GM23338 (cell line): ENCODE measurements at regions not wholly inside any gene's neighbourhood (a gene's known extent, or its start where the extent isn't known, plus 50 kb on each side); places are given as distances from the start of the nearest gene placed in this dataset.
A peak's percentile ranks its signal among the peaks of the same experiment; 100 is the strongest.

Experiments
- ATAC-seq: fragments of 200-7000 bp; cut with Tn5 transposase; 3 replicates; pipeline ENCODE4 v1.9.1; 2020
- DNase-seq: peaks from one replicate; pipeline ENCODE4 v3.0.0-alpha.2; 2015; ENCODE audit warnings: low spot score
- H2AFZ ChIP-seq: fragments of 200-600 bp; sonication (generic); 2 replicates; pipeline ENCODE4 v1.8.0; 2016; ENCODE audit warnings: antibody characterized with exemption, mild to moderate bottlenecking, moderate library complexity
- H3F3A ChIP-seq: fragments of 200-600 bp; sonication (generic); replicated peaks from 2 replicates; pipeline ENCODE4 v1.8.0; 2017; ENCODE audit warnings: antibody characterized with exemption, mixed run types, low read depth
- H3K27ac ChIP-seq: fragments of 200-600 bp; sonication (generic); 2 replicates; pipeline ENCODE4 v1.6.1; 2016; ENCODE audit warnings: low read depth
- H3K27me3 ChIP-seq: fragments of 200-600 bp; sonication (generic); 2 replicates; pipeline ENCODE4 v1.8.0; 2016; ENCODE audit warnings: mild to moderate bottlenecking, mixed run types, moderate library complexity; ENCODE audit not compliant: insufficient read depth
- H3K36me3 ChIP-seq: fragments of 200-600 bp; sonication (generic); 2 replicates; pipeline ENCODE4 v1.8.0; 2016; ENCODE audit warnings: mild to moderate bottlenecking; ENCODE audit not compliant: insufficient read depth
- H3K4me1 ChIP-seq: fragments of 200-600 bp; sonication (generic); 2 replicates; pipeline ENCODE4 v1.8.0; 2016; ENCODE audit warnings: mild to moderate bottlenecking, moderate library complexity; ENCODE audit not compliant: insufficient read depth
- H3K4me2 ChIP-seq: fragments of 200-600 bp; sonication (generic); 2 replicates; pipeline ENCODE4 v1.7.1; 2017; ENCODE audit warnings: mixed run types
- H3K4me3 ChIP-seq: fragments of 200-600 bp; sonication (generic); 2 replicates; pipeline ENCODE4 v1.6.1; 2016; ENCODE audit warnings: mixed run types
- H3K79me2 ChIP-seq: fragments of 200-600 bp; sonication (generic); replicated peaks from 2 replicates; pipeline ENCODE4 v1.8.0; 2017; ENCODE audit warnings: mild to moderate bottlenecking; ENCODE audit not compliant: insufficient read depth
- H3K9me2 ChIP-seq: fragments of 200-600 bp; sonication (generic); 2 replicates; pipeline ENCODE4 v1.8.0; 2017; ENCODE audit not compliant: insufficient read depth
- H4K20me1 ChIP-seq: fragments of 200-600 bp; sonication (generic); replicated peaks from 2 replicates; pipeline ENCODE4 v1.8.0; 2017; ENCODE audit warnings: mild to moderate bottlenecking; ENCODE audit not compliant: insufficient read depth
- H3K27ac Mint-ChIP-seq: 2 replicates; pipeline ENCODE4 v1.8.0; 2020; ENCODE audit warnings: inconsistent platforms, mild to moderate bottlenecking, moderate library complexity, mixed read lengths
- H3K27me3 Mint-ChIP-seq: 3 replicates; pipeline ENCODE4 v1.8.0; 2022; ENCODE audit warnings: low read depth, mild to moderate bottlenecking, moderate library complexity, mixed read lengths, inconsistent platforms; ENCODE audit not compliant: insufficient read depth, poor library complexity
- H3K36me3 Mint-ChIP-seq: 3 replicates; pipeline ENCODE4 v1.8.0; 2021; ENCODE audit warnings: low read depth, mild to moderate bottlenecking, inconsistent platforms, moderate library complexity, mixed read lengths
- H3K4me1 Mint-ChIP-seq: 3 replicates; pipeline ENCODE4 v1.8.0; 2020; ENCODE audit warnings: mild to moderate bottlenecking, inconsistent platforms, mixed read lengths
- H3K4me3 Mint-ChIP-seq: 3 replicates; pipeline ENCODE4 v1.8.0; 2021; ENCODE audit warnings: moderate library complexity, mild to moderate bottlenecking, inconsistent platforms, mixed read lengths
- H3K9me3 Mint-ChIP-seq: 3 replicates; pipeline ENCODE4 v1.8.0; 2020; ENCODE audit warnings: moderate library complexity, mild to moderate bottlenecking, inconsistent platforms, mixed read lengths
- CREB1 ChIP-seq: fragments of 250-450 bp; sonication (Bioruptor Pico); IDR thresholded peaks from 2 replicates; pipeline ENCODE4 v1.5.0; 2020; ENCODE audit warnings: low read depth, mild to moderate bottlenecking, moderate library complexity
- EZH2 ChIP-seq: fragments of 200-600 bp; sonication (generic); IDR thresholded peaks from one replicate; pipeline ENCODE4 v1.8.0; 2017; ENCODE audit warnings: antibody characterized with exemption, mild to moderate bottlenecking, low read depth; ENCODE audit not compliant: unreplicated experiment
- EZH2phosphoT487 ChIP-seq: fragments of 200-600 bp; sonication (generic); IDR thresholded peaks from one replicate; pipeline ENCODE4 v1.8.1; 2018; ENCODE audit warnings: antibody characterized with exemption; ENCODE audit not compliant: unreplicated experiment
- POLR2AphosphoS5 ChIP-seq: IDR thresholded peaks from 2 replicates; pipeline ENCODE4 v1.6.1; 2016; ENCODE audit warnings: antibody characterized with exemption, low read depth
- STAT1 ChIP-seq: IDR thresholded peaks from one replicate; pipeline ENCODE4 v1.6.1; 2016; ENCODE audit warnings: antibody characterized with exemption; ENCODE audit not compliant: unreplicated experiment
- ZNF114 ChIP-seq: fragments of 250-450 bp; sonication (Bioruptor Pico); IDR thresholded peaks from 2 replicates; pipeline ENCODE4 v1.5.0; 2020; ENCODE audit warnings: mild to moderate bottlenecking, moderate library complexity
- ZNF331 ChIP-seq: fragments of 250-450 bp; sonication (Bioruptor Pico); IDR thresholded peaks from 2 replicates; pipeline ENCODE4 v1.5.0; 2020; ENCODE audit warnings: low read depth, mild to moderate bottlenecking, moderate library complexity
- TF ChIP-seq, protein P1 (sequence below), 2 experiments: fragments of 200-600 bp in 1 of 2; sonication (generic) in 1 of 2; conservative IDR thresholded peaks; 2 replicates each; pipeline versions ENCODE4 v1.5.1 to v1.6.1; 2016 to 2017; ENCODE audit warnings: antibody characterized with exemption in 2 of 2, low read depth in 2 of 2, mild to moderate bottlenecking in 2 of 2, moderate library complexity in 1 of 2
- TF ChIP-seq, protein P2 (sequence below): IDR thresholded peaks from one replicate; pipeline ENCODE4 v1.6.1; 2018; ENCODE audit warnings: antibody characterized with exemption; ENCODE audit not compliant: unreplicated experiment
- TF ChIP-seq, protein P3 (sequence below): IDR thresholded peaks from 2 replicates; pipeline ENCODE4 v1.6.1; 2016; ENCODE audit warnings: antibody characterized with exemption
- TF ChIP-seq, protein P4 (sequence below): fragments of 250-450 bp; sonication (Bioruptor Pico); IDR thresholded peaks from 2 replicates; pipeline ENCODE4 v1.5.0; 2020; ENCODE audit warnings: mild to moderate bottlenecking, moderate library complexity

DNA sequence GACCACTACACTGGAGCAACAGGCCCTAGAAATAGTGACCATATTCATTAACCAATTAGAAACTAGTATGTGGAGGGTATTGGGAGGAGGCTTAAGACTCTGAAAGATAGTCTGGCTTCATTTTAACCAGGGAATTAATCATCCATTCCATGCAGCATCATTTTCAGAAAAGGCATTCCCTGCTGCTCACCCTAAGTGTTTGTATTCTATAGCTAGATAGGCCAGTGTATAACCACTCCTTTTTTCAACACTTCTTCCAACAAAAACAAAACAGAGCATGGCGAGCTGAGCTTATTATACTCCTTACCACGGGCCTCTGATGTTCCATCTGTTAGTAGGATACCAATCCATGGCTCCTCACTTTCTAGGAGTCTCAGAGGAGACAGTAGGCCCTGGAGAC, 112.0 kb upstream of the PKDCC start (continued):
- TF ChIP-seq, protein P1, sequence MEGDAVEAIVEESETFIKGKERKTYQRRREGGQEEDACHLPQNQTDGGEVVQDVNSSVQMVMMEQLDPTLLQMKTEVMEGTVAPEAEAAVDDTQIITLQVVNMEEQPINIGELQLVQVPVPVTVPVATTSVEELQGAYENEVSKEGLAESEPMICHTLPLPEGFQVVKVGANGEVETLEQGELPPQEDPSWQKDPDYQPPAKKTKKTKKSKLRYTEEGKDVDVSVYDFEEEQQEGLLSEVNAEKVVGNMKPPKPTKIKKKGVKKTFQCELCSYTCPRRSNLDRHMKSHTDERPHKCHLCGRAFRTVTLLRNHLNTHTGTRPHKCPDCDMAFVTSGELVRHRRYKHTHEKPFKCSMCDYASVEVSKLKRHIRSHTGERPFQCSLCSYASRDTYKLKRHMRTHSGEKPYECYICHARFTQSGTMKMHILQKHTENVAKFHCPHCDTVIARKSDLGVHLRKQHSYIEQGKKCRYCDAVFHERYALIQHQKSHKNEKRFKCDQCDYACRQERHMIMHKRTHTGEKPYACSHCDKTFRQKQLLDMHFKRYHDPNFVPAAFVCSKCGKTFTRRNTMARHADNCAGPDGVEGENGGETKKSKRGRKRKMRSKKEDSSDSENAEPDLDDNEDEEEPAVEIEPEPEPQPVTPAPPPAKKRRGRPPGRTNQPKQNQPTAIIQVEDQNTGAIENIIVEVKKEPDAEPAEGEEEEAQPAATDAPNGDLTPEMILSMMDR (conservative IDR thresholded peaks at IDR 0.05; ENCODE audit: low read depth in 2 of 2) = no peak
- no peak for TF ChIP-seq ZNF331 (CRISPR knock-in tag)
- TF ChIP-seq, protein P2, sequence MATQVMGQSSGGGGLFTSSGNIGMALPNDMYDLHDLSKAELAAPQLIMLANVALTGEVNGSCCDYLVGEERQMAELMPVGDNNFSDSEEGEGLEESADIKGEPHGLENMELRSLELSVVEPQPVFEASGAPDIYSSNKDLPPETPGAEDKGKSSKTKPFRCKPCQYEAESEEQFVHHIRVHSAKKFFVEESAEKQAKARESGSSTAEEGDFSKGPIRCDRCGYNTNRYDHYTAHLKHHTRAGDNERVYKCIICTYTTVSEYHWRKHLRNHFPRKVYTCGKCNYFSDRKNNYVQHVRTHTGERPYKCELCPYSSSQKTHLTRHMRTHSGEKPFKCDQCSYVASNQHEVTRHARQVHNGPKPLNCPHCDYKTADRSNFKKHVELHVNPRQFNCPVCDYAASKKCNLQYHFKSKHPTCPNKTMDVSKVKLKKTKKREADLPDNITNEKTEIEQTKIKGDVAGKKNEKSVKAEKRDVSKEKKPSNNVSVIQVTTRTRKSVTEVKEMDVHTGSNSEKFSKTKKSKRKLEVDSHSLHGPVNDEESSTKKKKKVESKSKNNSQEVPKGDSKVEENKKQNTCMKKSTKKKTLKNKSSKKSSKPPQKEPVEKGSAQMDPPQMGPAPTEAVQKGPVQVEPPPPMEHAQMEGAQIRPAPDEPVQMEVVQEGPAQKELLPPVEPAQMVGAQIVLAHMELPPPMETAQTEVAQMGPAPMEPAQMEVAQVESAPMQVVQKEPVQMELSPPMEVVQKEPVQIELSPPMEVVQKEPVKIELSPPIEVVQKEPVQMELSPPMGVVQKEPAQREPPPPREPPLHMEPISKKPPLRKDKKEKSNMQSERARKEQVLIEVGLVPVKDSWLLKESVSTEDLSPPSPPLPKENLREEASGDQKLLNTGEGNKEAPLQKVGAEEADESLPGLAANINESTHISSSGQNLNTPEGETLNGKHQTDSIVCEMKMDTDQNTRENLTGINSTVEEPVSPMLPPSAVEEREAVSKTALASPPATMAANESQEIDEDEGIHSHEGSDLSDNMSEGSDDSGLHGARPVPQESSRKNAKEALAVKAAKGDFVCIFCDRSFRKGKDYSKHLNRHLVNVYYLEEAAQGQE = no peak
- no peak for TF ChIP-seq EZH2phosphoT487
- TF ChIP-seq EZH2 = no peak
- TF ChIP-seq ZNF114 (CRISPR knock-in tag) = no peak
- TF ChIP-seq, protein P3, sequence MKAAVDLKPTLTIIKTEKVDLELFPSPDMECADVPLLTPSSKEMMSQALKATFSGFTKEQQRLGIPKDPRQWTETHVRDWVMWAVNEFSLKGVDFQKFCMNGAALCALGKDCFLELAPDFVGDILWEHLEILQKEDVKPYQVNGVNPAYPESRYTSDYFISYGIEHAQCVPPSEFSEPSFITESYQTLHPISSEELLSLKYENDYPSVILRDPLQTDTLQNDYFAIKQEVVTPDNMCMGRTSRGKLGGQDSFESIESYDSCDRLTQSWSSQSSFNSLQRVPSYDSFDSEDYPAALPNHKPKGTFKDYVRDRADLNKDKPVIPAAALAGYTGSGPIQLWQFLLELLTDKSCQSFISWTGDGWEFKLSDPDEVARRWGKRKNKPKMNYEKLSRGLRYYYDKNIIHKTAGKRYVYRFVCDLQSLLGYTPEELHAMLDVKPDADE = no peak

DNA sequence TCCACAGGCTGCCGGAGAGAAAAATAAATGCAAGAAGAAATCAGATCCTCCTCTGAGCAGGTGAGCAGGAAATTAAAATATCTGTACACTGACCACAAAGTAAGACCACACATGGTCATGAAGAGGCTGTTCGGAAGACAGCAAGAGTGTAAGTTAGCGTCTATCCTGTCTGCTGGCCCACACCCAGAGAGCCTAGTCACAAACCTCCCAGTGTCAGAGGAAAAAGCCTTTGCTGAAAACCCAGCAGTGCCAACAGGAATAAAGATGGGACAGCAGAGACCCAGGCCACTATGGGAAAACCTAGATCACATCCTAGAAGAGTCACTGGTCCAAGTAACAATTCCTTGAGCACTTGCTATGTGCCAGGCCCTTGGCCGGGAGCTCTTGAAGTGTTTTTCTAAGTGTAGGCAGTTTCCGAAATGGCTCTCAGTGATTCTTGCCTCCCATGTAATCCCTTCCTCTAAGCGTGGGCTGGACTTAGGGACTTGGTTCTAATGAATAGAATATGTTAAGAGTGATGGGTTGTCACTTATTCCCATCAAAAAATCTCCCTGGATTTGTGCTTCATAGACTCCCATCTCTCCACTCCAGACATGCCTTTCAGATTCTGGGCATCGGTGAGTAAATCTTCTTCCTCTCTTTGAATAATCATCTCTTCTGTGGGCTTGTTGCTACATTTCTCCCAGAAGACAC, 110.9 kb upstream of the PKDCC start:
- H3K4me3 ChIP-seq = no peak overlapping the region
- Mint-ChIP-seq H3K4me1 (peaks cover 51% of the 10 kb centered on the region), H3K4me3 (no peak overlapping the region), H3K27me3 (peaks cover 10% of the 10 kb centered on the region), H3K27ac (no peak overlapping the region), H3K9me3 (no peaks in the 10 kb centered on the region; the same call in 2 of the 3 replicates), H3K36me3 (peaks cover 3% of the 10 kb centered on the region; the same call in 1 of the 3 replicates)
- peak overlapping the region; percentile 63; the same call in 1 of the 2 replicates for H3K4me2 ChIP-seq
- H3K4me1 ChIP-seq = peaks cover 19% of the 10 kb centered on the region
- H3K27me3 ChIP-seq = no peaks in the 10 kb centered on the region
- TF ChIP-seq POLR2AphosphoS5 (no peak), CREB1 (CRISPR knock-in tag) (no peak), STAT1 (no peak)
- TF ChIP-seq, protein P4, sequence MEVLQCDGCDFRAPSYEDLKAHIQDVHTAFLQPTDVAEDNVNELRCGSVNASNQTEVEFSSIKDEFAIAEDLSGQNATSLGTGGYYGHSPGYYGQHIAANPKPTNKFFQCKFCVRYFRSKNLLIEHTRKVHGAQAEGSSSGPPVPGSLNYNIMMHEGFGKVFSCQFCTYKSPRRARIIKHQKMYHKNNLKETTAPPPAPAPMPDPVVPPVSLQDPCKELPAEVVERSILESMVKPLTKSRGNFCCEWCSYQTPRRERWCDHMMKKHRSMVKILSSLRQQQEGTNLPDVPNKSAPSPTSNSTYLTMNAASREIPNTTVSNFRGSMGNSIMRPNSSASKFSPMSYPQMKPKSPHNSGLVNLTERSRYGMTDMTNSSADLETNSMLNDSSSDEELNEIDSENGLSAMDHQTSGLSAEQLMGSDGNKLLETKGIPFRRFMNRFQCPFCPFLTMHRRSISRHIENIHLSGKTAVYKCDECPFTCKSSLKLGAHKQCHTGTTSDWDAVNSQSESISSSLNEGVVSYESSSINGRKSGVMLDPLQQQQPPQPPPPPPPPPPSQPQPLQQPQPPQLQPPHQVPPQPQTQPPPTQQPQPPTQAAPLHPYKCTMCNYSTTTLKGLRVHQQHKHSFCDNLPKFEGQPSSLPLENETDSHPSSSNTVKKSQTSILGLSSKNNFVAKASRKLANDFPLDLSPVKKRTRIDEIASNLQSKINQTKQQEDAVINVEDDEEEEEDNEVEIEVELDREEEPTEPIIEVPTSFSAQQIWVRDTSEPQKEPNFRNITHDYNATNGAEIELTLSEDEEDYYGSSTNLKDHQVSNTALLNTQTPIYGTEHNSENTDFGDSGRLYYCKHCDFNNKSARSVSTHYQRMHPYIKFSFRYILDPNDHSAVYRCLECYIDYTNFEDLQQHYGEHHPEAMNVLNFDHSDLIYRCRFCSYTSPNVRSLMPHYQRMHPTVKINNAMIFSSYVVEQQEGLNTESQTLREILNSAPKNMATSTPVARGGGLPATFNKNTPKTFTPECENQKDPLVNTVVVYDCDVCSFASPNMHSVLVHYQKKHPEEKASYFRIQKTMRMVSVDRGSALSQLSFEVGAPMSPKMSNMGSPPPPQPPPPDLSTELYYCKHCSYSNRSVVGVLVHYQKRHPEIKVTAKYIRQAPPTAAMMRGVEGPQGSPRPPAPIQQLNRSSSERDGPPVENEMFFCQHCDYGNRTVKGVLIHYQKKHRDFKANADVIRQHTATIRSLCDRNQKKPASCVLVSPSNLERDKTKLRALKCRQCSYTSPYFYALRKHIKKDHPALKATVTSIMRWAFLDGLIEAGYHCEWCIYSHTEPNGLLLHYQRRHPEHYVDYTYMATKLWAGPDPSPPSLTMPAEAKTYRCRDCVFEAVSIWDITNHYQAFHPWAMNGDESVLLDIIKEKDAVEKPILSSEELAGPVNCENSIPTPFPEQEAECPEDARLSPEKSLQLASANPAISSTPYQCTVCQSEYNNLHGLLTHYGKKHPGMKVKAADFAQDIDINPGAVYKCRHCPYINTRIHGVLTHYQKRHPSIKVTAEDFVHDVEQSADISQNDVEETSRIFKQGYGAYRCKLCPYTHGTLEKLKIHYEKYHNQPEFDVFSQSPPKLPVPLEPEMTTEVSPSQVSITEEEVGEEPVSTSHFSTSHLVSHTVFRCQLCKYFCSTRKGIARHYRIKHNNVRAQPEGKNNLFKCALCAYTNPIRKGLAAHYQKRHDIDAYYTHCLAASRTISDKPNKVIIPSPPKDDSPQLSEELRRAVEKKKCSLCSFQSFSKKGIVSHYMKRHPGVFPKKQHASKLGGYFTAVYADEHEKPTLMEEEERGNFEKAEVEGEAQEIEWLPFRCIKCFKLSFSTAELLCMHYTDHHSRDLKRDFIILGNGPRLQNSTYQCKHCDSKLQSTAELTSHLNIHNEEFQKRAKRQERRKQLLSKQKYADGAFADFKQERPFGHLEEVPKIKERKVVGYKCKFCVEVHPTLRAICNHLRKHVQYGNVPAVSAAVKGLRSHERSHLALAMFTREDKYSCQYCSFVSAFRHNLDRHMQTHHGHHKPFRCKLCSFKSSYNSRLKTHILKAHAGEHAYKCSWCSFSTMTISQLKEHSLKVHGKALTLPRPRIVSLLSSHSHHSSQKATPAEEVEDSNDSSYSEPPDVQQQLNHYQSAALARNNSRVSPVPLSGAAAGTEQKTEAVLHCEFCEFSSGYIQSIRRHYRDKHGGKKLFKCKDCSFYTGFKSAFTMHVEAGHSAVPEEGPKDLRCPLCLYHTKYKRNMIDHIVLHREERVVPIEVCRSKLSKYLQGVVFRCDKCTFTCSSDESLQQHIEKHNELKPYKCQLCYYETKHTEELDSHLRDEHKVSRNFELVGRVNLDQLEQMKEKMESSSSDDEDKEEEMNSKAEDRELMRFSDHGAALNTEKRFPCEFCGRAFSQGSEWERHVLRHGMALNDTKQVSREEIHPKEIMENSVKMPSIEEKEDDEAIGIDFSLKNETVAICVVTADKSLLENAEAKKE (CRISPR knock-in tag) = no peak
- no peak overlapping the region for H2AFZ ChIP-seq
- H3F3A ChIP-seq = no peaks in the 10 kb centered on the region
- peaks cover 11% of the 10 kb centered on the region; the same call in 1 of the 2 replicates for H3K9me2 ChIP-seq
- DNase-seq (no peak), ATAC-seq (no peak)
- peak overlapping the region; percentile 63; the same call in 1 of the 2 replicates for H3K27ac ChIP-seq
- no peaks in the 10 kb centered on the region for H4K20me1 ChIP-seq
- no peaks in the 10 kb centered on the region for H3K36me3 ChIP-seq
- H3K79me2 ChIP-seq = no peaks in the 10 kb centered on the region
